Retinal pigment epithelial cell (primary cell): ENCODE measurements at regions not wholly inside any gene's neighbourhood (a gene's known extent, or its start where the extent isn't known, plus 50 kb on each side); places are given as distances from the start of the nearest gene placed in this dataset.

Experiments used
- DNase-seq: peaks from one replicate; pipeline ENCODE4 v3.0.0-alpha.2; 2010; ENCODE audit warnings: low read depth
- H3K4me3 ChIP-seq: 2 replicates; pipeline ENCODE4 v1.5.1; 2011; ENCODE audit warnings: mild to moderate bottlenecking, low read length, control low read depth, moderate library complexity
- TF ChIP-seq, protein P1 (sequence below): conservative IDR thresholded peaks from 2 replicates; pipeline ENCODE4 v1.5.1; 2011; ENCODE audit warnings: low read depth, low read length, control low read depth, inconsistent platforms

- DNase-seq = no peak
Measured at GRCh38 chr3:88626456-88627120, 476.8 kb downstream of the C3orf38 start.

DNA sequence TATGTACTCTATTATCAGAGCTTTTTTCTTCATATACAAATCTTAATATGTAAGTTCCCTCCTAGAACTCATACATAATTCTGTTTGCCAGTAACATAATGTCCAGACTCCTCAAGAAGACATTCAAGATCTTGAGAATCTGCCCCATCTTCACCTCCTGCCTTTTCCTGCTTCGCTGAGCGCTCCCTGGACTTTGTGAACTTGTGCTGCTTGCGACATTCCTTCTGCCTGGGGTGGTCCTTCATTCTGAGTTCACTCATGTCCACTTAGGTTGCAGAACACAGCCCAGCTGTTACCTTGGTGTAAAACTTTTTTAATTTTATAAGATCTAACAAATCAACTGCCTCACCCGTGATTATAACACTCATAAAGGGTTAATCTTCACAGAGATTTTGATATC is 478.5 kb upstream of the EPHA3 start:
- TF ChIP-seq, protein P1, sequence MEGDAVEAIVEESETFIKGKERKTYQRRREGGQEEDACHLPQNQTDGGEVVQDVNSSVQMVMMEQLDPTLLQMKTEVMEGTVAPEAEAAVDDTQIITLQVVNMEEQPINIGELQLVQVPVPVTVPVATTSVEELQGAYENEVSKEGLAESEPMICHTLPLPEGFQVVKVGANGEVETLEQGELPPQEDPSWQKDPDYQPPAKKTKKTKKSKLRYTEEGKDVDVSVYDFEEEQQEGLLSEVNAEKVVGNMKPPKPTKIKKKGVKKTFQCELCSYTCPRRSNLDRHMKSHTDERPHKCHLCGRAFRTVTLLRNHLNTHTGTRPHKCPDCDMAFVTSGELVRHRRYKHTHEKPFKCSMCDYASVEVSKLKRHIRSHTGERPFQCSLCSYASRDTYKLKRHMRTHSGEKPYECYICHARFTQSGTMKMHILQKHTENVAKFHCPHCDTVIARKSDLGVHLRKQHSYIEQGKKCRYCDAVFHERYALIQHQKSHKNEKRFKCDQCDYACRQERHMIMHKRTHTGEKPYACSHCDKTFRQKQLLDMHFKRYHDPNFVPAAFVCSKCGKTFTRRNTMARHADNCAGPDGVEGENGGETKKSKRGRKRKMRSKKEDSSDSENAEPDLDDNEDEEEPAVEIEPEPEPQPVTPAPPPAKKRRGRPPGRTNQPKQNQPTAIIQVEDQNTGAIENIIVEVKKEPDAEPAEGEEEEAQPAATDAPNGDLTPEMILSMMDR = no peak
- no peak overlapping the region for H3K4me3 ChIP-seq
- no peak for DNase-seq

More at GRCh38 chr3:88626456-88627120, 476.8 kb downstream of the C3orf38 start:
- H3K4me3 ChIP-seq = no peak overlapping the region
- TF ChIP-seq, protein P1 = no peak

DNA sequence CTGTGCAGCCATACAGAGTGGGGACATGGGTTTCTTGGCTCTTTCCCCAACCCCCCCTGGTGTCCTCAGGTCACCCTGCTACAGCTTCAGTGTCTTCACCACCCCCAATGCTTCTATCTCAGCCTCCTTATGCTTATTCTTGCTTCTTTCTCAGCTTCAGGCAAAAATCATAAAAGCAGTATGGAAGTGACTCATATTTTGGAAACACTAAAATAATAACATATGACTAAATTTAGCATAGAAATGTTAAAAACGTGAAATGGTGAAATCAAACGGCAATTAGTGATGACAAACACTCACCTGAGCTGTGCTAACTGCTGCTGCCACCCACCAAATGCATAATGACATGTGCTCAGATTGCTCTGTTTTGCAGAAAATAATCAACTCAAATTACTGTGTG is 475.2 kb upstream of the EPHA3 start:
- TF ChIP-seq, protein P1 = no peak
- no peak for DNase-seq
- H3K4me3 ChIP-seq = no peak overlapping the region

GRCh38 chr3:88640581-88640980 is 466.8 kb upstream of the EPHA3 start:
- TF ChIP-seq, protein P1 = no peak

DNA sequence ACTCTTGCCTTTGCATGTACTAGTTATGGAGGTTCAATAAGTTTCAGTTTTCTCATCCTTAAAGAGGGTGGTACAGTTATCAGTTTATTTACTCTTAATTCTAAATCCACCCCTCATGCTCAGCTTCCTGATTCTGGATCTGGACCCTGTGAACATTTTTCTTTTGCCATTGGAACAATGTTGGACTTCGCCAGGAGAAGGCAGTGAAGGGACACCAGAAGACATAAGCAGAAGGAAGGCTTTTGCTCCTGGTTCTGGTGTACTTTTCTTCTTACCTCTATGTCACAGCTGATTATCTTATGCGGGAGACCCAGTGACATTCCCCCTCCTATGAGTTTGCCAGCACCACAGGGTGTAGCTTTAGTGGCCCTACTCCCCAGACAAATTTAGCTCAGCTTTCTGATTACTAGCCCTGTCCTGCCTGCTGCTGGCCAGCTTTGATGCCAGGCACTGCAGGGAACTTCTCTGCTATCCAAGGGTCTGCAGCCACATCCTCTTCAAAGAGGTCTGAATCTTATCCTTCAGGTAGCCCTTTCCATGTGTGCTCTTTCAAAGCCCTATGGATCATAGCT is 466.3 kb upstream of the EPHA3 start:
- DNase-seq = no peak
- no peak overlapping the region for H3K4me3 ChIP-seq
- TF ChIP-seq, protein P1 = peak; percentile 7

More at GRCh38 chr3:88640581-88640980, 466.8 kb upstream of the EPHA3 start:
- DNase-seq = no peak
- H3K4me3 ChIP-seq = no peak overlapping the region

DNA sequence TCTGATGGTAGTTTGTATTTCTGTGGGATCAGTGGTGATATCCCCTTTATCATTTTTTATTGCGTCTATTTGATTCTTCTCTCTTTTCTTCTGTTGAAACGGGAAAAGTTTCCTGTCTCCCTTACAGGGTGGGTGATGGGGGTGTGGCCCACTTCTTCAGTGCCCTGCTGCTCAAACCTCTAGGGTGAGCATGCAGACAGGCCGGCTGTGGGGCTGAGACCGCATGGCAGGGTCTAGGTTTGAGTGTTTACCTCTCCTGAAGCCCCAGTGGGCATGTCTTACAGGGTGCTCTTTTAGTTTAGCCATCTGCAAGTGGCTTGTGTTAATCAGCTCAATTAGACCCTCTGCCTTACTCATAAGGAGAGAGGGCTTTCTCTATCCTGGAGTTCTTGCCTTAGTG is 450.0 kb upstream of the EPHA3 start:
- DNase-seq = no peak
- TF ChIP-seq, protein P1 = no peak
- no peak overlapping the region for H3K4me3 ChIP-seq

DNA sequence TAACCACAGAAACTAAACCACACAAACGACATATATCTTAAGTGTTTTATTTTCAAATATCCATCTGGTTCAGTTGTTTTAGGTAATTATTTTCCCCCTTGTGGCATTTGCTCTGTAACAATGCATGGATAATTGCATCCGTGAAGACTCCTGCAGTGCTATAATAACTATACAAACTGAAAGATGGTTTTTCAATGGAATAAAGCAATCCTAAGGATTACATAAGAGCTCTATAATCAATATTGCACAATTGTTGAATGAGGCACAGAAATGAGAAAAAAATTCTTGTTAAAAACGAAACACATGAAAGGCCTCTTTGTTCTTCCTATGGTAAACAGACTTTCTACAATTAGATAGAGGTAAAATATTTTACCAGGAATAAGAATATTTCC is 446.0 kb upstream of the EPHA3 start:
- TF ChIP-seq, protein P1 = no peak
- H3K4me3 ChIP-seq = no peak overlapping the region

More for the DNA sequence above, 446.0 kb upstream of the EPHA3 start:
- DNase-seq = no peak
